Adipocyte (in vitro differentiated cells): ENCODE measurements at regions not wholly inside any gene's neighbourhood (a gene's known extent, or its start where the extent isn't known, plus 50 kb on each side); places are given as distances from the start of the nearest gene placed in this dataset.
A peak's percentile ranks its signal among the peaks of the same experiment; 100 is the strongest.

Experiments used
- DNase-seq: peaks from one replicate; pipeline ENCODE4 v3.0.0-alpha.2; 2015; ENCODE audit warnings: low read depth
- H3K27me3 ChIP-seq: replicated peaks from 2 replicates; pipeline ENCODE4 v1.7.0; 2013; ENCODE audit warnings: mild to moderate bottlenecking, low read length, moderate library complexity; ENCODE audit not compliant: control insufficient read depth, insufficient read depth
- H3K36me3 ChIP-seq: 2 replicates; pipeline ENCODE4 v1.7.0; 2013; ENCODE audit warnings: low read length, mild to moderate bottlenecking, moderate library complexity; ENCODE audit not compliant: control insufficient read depth, insufficient read depth, severe bottlenecking
- H3K4me1 ChIP-seq: 2 replicates; pipeline ENCODE4 v1.7.0; 2013; ENCODE audit warnings: mild to moderate bottlenecking, low read length, moderate library complexity; ENCODE audit not compliant: control insufficient read depth, insufficient read depth
- H3K4me3 ChIP-seq: 2 replicates; pipeline ENCODE4 v1.7.0; 2013; ENCODE audit warnings: mild to moderate bottlenecking, low read length, moderate library complexity
- H3K9ac ChIP-seq: 2 replicates; pipeline ENCODE4 v1.7.0; 2013; ENCODE audit warnings: mild to moderate bottlenecking, low read length, moderate library complexity
- H3K9me3 ChIP-seq: 2 replicates; pipeline ENCODE4 v1.7.0; 2013; ENCODE audit warnings: mild to moderate bottlenecking, low read length, moderate library complexity; ENCODE audit not compliant: control insufficient read depth

DNA sequence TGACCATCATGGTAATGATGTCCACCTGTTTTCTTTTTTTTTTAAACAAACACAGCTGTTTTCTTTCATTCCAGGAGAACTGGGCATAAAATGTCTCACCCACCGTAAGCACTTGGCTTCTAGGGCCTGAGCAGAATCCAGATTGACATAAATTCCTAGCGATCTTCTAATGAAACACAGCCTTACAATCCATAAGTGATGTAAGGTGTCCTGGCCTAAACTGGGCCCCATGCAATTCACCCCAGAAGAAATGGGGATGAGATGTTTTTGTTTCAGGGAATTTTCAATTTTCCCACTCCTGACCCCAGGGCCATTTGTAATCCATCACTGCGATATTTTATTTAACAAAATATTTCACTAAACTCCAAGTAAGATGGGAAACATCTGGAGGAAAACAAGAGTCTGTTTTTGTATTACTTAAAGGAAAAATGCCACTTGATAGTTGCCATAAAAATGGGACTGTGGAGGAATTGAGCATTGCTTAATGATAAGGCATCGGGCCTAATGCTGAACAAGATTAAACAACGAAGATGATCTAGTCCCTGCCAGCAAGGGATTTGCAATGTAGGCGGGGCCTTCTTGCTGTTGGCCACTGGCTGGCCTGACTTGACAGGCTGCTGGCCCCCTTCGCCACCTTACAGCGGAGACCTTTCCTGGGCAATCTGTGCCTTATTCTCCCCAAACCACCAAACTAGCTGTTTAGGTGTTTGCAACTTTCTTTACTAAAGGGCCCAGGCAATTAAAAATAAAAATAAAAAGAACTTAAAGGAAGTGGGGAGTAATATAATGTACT, 183.7 kb downstream of the CD109 start:
- H3K9ac ChIP-seq = no peak overlapping the region
- no peak overlapping the region for H3K4me3 ChIP-seq
- H3K27me3 ChIP-seq = no peaks in the 10 kb centered on the region
- DNase-seq = peak; percentile 64
- no peaks in the 10 kb centered on the region for H3K9me3 ChIP-seq
- H3K36me3 ChIP-seq = no peaks in the 10 kb centered on the region
- H3K4me1 ChIP-seq = peaks cover 8% of the 10 kb centered on the region

DNA sequence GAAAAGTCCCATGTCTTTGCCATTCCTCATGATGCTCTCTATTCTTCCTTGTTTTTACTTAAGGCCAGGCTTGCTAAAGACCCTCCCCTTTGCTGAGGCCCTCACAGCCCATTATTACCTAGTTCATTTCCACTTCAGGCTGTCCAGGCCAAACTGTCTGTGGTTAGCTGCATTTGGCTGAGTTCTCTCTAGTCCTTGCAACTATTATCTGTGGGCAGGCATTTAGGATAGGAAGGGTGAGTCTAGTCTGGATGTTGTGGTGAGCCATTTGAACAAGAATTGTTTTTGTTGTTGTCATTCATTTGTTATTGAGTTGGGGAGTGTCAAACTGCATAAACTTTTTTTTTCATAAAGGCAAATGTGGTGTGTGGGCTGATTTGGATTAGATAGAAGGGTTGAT, 182.4 kb downstream of the CD109 start:
- no peak for DNase-seq
- Histone ChIP-seq H3K4me1 (peaks cover 9% of the 10 kb centered on the region), H3K9ac (no peak overlapping the region)

More for the DNA sequence above, 182.4 kb downstream of the CD109 start:
- no peaks in the 10 kb centered on the region for H3K36me3 ChIP-seq
- H3K4me3 ChIP-seq = no peak overlapping the region
- H3K9me3 ChIP-seq = no peaks in the 10 kb centered on the region
- no peaks in the 10 kb centered on the region for H3K27me3 ChIP-seq
